ENCODE measurements at regions not wholly inside any gene's neighbourhood (a gene's known extent, or its start where the extent isn't known, plus 50 kb on each side); places are given as distances from the start of the nearest gene placed in this dataset.

DNA sequence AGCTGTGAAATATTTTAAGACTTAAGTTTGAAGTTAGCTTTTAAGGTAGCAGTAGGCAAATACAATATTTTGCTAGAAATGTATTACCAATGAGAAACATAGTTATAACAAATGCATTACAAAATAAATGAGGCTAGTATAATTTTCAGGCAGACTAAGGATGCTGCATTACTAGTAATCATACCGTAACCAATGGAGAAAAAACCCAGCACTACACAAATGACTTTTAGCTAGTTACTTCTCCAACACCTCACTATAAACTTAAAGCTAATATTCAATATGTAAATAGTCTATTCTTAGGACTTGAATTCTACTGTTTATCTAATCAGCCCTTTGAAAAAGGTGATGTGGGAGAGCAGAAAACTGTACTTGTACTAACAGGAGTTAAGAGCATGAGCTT, 285.3 kb upstream of the KLF14 start:
- no peak for DNase-seq (ENCODE audit: low read depth in 2 of 2)
- no peak overlapping the region for H2AFZ ChIP-seq (ENCODE audit: low read length)
- TF ChIP-seq EZH2 (IDR thresholded peaks at IDR 0.05; ENCODE audit: low read length, missing control alignments), result no peak
- TF ChIP-seq, protein P1, sequence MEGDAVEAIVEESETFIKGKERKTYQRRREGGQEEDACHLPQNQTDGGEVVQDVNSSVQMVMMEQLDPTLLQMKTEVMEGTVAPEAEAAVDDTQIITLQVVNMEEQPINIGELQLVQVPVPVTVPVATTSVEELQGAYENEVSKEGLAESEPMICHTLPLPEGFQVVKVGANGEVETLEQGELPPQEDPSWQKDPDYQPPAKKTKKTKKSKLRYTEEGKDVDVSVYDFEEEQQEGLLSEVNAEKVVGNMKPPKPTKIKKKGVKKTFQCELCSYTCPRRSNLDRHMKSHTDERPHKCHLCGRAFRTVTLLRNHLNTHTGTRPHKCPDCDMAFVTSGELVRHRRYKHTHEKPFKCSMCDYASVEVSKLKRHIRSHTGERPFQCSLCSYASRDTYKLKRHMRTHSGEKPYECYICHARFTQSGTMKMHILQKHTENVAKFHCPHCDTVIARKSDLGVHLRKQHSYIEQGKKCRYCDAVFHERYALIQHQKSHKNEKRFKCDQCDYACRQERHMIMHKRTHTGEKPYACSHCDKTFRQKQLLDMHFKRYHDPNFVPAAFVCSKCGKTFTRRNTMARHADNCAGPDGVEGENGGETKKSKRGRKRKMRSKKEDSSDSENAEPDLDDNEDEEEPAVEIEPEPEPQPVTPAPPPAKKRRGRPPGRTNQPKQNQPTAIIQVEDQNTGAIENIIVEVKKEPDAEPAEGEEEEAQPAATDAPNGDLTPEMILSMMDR (conservative IDR thresholded peaks at IDR 0.05 in 1 of 2, IDR thresholded peaks at IDR 0.05 in 1 of 2; ENCODE audit: low read depth in 1 of 2, low read length in 2 of 2), result no peak
- H3K36me3 ChIP-seq (ENCODE audit: control insufficient read depth, insufficient read depth, low read length), result peaks cover 2% of the 10 kb centered on the region
- no peaks in the 10 kb centered on the region for H3K9me3 ChIP-seq (ENCODE audit: control insufficient read depth, insufficient read depth, low read depth, low read length)
- H3K4me2 ChIP-seq (ENCODE audit: extremely low read depth, insufficient read depth, low read length), result no peak overlapping the region
- peaks cover 49% of the 10 kb centered on the region for H3K79me2 ChIP-seq (ENCODE audit: control insufficient read depth, insufficient read depth, low read length)
- H3K27me3 ChIP-seq (ENCODE audit: control insufficient read depth, insufficient read depth, low read length), result no peaks in the 10 kb centered on the region
- no peaks in the 10 kb centered on the region for H4K20me1 ChIP-seq (ENCODE audit: control insufficient read depth, extremely low read depth, insufficient read depth, low read length)
- H3K4me1 ChIP-seq (ENCODE audit: control insufficient read depth, extremely low read depth, insufficient read depth, low read length), result peaks cover 4% of the 10 kb centered on the region
- H3K4me3 ChIP-seq (replicated peaks in 1 of 4; ENCODE audit: control extremely low read depth in 1 of 4, insufficient read depth in 1 of 4, low read depth in 3 of 4, low read length in 4 of 4), result no peak overlapping the region
- H3K27ac ChIP-seq (ENCODE audit: insufficient read depth, low read length), result no peak overlapping the region
- H3K9ac ChIP-seq (ENCODE audit: insufficient read depth, low read length), result no peak overlapping the region

DNA sequence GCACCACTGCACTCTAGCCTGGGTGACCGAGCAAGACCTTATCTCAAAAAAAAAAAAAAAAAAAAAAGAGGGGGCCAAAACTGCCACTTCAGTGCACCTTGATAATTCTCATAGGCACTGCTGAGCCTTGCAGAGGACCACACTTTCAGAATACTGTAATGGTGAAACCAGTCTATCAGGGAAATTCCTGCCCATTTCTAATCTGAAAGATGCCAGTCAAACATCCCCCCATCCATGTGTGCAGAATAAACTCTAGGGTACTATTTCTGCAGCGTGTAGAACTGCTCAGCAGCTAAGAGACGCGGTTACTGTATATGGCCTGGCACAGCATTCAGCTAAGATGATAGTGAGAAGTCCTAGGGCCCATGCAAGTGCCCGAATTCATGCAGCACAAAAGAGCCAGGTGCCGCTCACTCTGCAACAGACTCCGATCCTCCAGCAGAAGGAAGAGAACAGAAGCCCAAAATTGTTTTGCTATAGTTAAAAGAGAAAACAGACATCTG, 286.8 kb upstream of the KLF14 start:
- TF ChIP-seq, protein P1 (conservative IDR thresholded peaks at IDR 0.05 in 1 of 2, IDR thresholded peaks at IDR 0.05 in 1 of 2; ENCODE audit: low read depth in 1 of 2, low read length in 2 of 2), result no peak
- TF ChIP-seq EZH2 (IDR thresholded peaks at IDR 0.05; ENCODE audit: low read length, missing control alignments), result no peak
- Histone ChIP-seq H3K4me2 (ENCODE audit: extremely low read depth, insufficient read depth, low read length) (no peak overlapping the region), H2AFZ (ENCODE audit: low read length) (no peak overlapping the region), H3K27me3 (ENCODE audit: control insufficient read depth, insufficient read depth, low read length) (no peaks in the 10 kb centered on the region), H3K9me3 (ENCODE audit: control insufficient read depth, insufficient read depth, low read depth, low read length) (no peaks in the 10 kb centered on the region), H3K27ac (ENCODE audit: insufficient read depth, low read length) (no peak overlapping the region), H4K20me1 (ENCODE audit: control insufficient read depth, extremely low read depth, insufficient read depth, low read length) (no peaks in the 10 kb centered on the region), H3K4me1 (ENCODE audit: control insufficient read depth, extremely low read depth, insufficient read depth, low read length) (no peaks in the 10 kb centered on the region), H3K36me3 (ENCODE audit: control insufficient read depth, insufficient read depth, low read length) (peaks cover 2% of the 10 kb centered on the region), H3K79me2 (ENCODE audit: control insufficient read depth, insufficient read depth, low read length) (peaks cover 48% of the 10 kb centered on the region), H3K9ac (ENCODE audit: insufficient read depth, low read length) (no peak overlapping the region), H3K4me3 (replicated peaks in 1 of 4; ENCODE audit: control extremely low read depth in 1 of 4, insufficient read depth in 1 of 4, low read depth in 3 of 4, low read length in 4 of 4) (no peak overlapping the region)
- no peak for DNase-seq (ENCODE audit: low read depth in 2 of 2)

DNA sequence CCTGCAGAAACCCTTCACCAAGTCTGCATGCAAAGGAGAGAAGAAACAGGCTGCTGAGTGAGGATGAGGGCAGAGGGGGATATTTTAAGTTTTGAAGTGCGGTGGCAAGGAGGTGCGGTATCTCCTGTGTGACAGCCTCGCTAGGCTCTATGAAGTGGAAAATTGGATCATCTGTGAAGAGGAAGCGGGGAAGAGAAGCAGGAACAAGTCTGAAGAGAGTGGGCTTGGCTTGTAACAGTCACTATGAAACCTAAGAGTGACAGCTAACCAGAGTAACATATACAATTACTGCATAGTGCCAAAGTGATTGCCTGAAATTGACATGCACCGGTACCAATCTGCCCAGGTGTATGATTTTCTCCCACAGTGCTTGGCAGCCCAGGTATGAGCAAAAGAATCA, 287.5 kb upstream of the KLF14 start:
- H3K79me2 ChIP-seq (ENCODE audit: control insufficient read depth, insufficient read depth, low read length), result peaks cover 46% of the 10 kb centered on the region
- no peak overlapping the region for H3K27ac ChIP-seq (ENCODE audit: insufficient read depth, low read length)

More for the DNA sequence above, 287.5 kb upstream of the KLF14 start:
- H3K9ac ChIP-seq (ENCODE audit: insufficient read depth, low read length), result no peak overlapping the region
- no peak overlapping the region for H3K4me2 ChIP-seq (ENCODE audit: extremely low read depth, insufficient read depth, low read length)
- no peaks in the 10 kb centered on the region for H3K9me3 ChIP-seq (ENCODE audit: control insufficient read depth, insufficient read depth, low read depth, low read length)
- no peak for DNase-seq (ENCODE audit: low read depth in 2 of 2)
- TF ChIP-seq EZH2 (IDR thresholded peaks at IDR 0.05; ENCODE audit: low read length, missing control alignments), result no peak
- TF ChIP-seq, protein P1 (conservative IDR thresholded peaks at IDR 0.05 in 1 of 2, IDR thresholded peaks at IDR 0.05 in 1 of 2; ENCODE audit: low read depth in 1 of 2, low read length in 2 of 2), result no peak
- peaks cover 2% of the 10 kb centered on the region for H3K36me3 ChIP-seq (ENCODE audit: control insufficient read depth, insufficient read depth, low read length)
- no peaks in the 10 kb centered on the region for H3K27me3 ChIP-seq (ENCODE audit: control insufficient read depth, insufficient read depth, low read length)
- H3K4me3 ChIP-seq (replicated peaks in 1 of 4; ENCODE audit: control extremely low read depth in 1 of 4, insufficient read depth in 1 of 4, low read depth in 3 of 4, low read length in 4 of 4), result no peak overlapping the region
- no peak overlapping the region for H2AFZ ChIP-seq (ENCODE audit: low read length)
- H4K20me1 ChIP-seq (ENCODE audit: control insufficient read depth, extremely low read depth, insufficient read depth, low read length), result no peaks in the 10 kb centered on the region
- H3K4me1 ChIP-seq (ENCODE audit: control insufficient read depth, extremely low read depth, insufficient read depth, low read length), result no peaks in the 10 kb centered on the region
